HUES48 (cell line): ENCODE measurements at regions not wholly inside any gene's neighbourhood (a gene's known extent, or its start where the extent isn't known, plus 50 kb on each side); places are given as distances from the start of the nearest gene placed in this dataset.

Experiments used
- H3K27ac ChIP-seq: one replicate; pipeline ENCODE4 v1.7.0; 2013; ENCODE audit warnings: low read depth, low read length, inconsistent platforms
- H3K27me3 ChIP-seq: 2 replicates; pipeline ENCODE4 v1.6.1; 2013; ENCODE audit warnings: mild to moderate bottlenecking, low read length; ENCODE audit not compliant: control insufficient read depth, insufficient read depth
- H3K36me3 ChIP-seq: 2 replicates; pipeline ENCODE4 v1.6.1; 2013; ENCODE audit warnings: low read length; ENCODE audit not compliant: control insufficient read depth, insufficient read depth
- H3K4me1 ChIP-seq: 2 replicates; pipeline ENCODE4 v1.6.1; 2013; ENCODE audit warnings: mild to moderate bottlenecking, low read length; ENCODE audit not compliant: control insufficient read depth, insufficient read depth
- H3K4me3 ChIP-seq: 2 replicates; pipeline ENCODE4 v1.5.1; 2013; ENCODE audit warnings: mild to moderate bottlenecking, low read depth, low read length
- H3K9ac ChIP-seq: 2 replicates; pipeline ENCODE4 v1.6.1; 2013; ENCODE audit warnings: mild to moderate bottlenecking, low read depth, low read length, moderate library complexity
- H3K9me3 ChIP-seq: 2 replicates; pipeline ENCODE4 v1.6.1; 2013; ENCODE audit warnings: low read length; ENCODE audit not compliant: control insufficient read depth, insufficient read depth

DNA sequence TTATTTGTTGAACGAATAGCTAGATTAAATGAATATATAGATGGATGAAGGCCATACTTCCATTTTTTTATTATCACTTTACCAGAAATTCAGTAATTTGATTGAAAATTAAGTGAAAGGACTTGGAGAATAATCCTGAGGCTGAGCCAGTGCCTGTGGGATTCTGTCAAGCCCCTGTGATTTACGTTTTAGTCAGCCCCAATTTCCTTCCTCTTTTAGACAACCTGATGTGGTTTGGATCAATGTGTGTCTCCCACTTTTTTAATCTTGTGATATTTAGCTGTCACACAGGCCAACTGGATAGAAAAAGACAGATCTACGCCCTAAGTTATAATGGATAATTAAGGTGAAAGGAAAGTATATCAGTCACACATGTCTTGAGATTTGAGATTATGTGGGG, 188.8 kb downstream of the EDN1 start:
- Histone ChIP-seq H3K36me3 (no peaks in the 10 kb centered on the region), H3K27ac (no peak overlapping the region), H3K9ac (no peak overlapping the region), H3K4me1 (peaks cover 4% of the 10 kb centered on the region; the same call in 1 of the 2 replicates), H3K27me3 (no peaks in the 10 kb centered on the region), H3K4me3 (no peak overlapping the region), H3K9me3 (no peaks in the 10 kb centered on the region)

DNA sequence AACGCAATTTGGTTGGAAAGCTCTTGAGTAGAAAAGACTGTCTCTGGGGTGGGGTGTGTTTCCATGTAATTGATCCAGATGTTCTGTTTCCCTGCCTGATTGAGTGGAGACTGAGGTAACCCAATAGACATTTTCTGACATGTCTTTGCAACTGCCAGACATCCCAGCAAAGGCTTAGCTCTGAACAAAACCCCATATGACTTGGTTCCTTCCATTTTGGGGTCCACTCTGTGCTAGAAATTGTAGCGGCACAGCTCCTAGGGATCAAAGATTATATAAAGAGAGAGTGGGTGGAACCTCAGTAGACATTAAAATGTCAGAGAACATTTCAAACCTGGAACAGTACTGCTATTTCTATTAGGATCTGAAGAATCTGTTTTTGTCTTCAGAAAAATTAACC, 189.3 kb downstream of the EDN1 start:
- no peak overlapping the region for H3K27ac ChIP-seq
- no peaks in the 10 kb centered on the region for H3K27me3 ChIP-seq
- no peak overlapping the region for H3K9ac ChIP-seq
- no peaks in the 10 kb centered on the region for H3K9me3 ChIP-seq
- H3K4me3 ChIP-seq = no peak overlapping the region
- H3K4me1 ChIP-seq = peaks cover 3% of the 10 kb centered on the region; the same call in 1 of the 2 replicates
- H3K36me3 ChIP-seq = no peaks in the 10 kb centered on the region

DNA sequence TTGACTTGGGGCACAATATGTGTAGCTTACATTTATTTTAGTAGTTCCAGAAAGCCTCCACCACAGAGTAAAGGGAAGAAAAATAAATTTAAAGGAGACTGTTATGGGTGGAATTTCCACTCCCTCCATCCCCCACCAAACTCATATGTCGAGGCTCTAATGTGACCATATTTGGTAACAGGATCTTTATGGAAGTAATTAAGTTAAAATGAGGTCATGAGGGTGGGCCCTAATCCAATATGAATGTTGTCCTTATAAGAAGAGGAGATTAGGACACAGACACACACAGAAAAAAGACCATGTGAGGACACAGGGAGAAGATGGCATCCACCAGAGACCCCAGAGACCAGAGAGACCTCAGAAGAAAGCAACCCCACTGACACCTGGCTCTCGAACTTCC, 189.7 kb downstream of the EDN1 start:
- Histone ChIP-seq H3K9me3 (no peaks in the 10 kb centered on the region), H3K4me1 (peaks cover 3% of the 10 kb centered on the region; the same call in 1 of the 2 replicates), H3K4me3 (no peak overlapping the region), H3K27ac (no peak overlapping the region), H3K36me3 (no peaks in the 10 kb centered on the region), H3K9ac (no peak overlapping the region), H3K27me3 (no peaks in the 10 kb centered on the region)

DNA sequence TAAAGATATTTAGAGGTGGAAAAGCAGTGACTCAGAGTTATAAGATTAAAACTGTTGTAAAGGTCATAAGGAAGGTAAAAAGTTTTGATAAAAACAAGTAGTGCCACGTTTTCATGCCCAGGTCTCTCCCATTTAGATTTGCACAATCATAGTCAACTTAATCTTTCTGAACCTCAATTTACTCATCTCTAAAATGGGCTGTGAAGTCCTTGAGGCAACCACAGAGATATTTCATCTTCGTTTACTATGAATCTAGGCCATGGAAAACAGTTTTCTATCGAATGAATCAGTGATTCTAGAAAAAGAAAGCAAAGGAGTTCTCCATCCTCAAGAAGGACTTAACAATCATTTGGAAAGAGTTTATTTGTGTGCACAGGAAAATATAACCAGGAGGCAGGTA, 190.2 kb downstream of the EDN1 start:
- Histone ChIP-seq H3K27me3 (no peaks in the 10 kb centered on the region), H3K4me3 (no peak overlapping the region), H3K9me3 (no peaks in the 10 kb centered on the region), H3K4me1 (peaks cover 3% of the 10 kb centered on the region; the same call in 1 of the 2 replicates), H3K36me3 (no peaks in the 10 kb centered on the region), H3K9ac (no peak overlapping the region), H3K27ac (no peak overlapping the region)

DNA sequence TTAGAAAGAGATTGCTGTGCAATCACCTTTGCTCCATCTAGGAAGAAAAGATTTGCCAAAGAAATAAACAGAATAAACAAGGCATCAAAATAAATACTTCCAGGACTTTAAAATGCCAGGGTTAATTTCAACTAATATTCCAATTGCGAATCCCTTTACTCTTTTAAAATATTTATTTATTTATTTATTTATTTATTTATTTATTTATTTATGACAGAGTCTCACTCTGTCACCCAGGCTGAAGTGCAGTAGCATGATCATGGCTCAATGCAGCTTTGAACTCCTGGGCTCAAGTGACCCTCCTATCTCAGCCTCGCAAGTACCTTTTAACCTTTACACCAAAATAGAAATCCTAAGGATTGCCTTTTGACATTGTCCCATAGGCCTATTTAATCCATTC, 191.1 kb downstream of the EDN1 start:
- Histone ChIP-seq H3K9me3 (no peaks in the 10 kb centered on the region), H3K9ac (no peak overlapping the region), H3K4me3 (no peak overlapping the region), H3K27ac (no peak overlapping the region), H3K4me1 (peaks cover 3% of the 10 kb centered on the region; the same call in 1 of the 2 replicates), H3K27me3 (no peaks in the 10 kb centered on the region), H3K36me3 (no peaks in the 10 kb centered on the region)

DNA sequence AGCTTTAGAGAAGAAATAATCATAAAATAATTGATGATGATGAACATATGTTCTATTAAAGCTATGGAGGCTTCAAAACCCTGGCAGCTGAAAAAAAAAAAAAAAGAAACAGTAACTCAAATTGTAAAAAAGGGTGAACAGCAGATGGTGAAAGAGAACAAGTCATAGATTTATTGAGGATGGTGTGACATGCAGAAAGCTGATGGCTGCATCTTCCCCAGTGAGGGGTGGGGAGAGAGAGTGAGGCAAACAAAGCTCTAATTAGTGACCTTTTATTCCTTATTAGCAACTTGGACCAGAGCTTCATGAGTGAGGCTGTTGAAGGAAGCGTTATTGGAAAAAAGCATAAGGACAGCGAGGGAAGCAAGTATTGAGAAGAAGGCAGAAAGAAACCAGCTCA, 191.7 kb downstream of the EDN1 start:
- no peaks in the 10 kb centered on the region for H3K36me3 ChIP-seq
- H3K4me1 ChIP-seq = peaks cover 3% of the 10 kb centered on the region; the same call in 1 of the 2 replicates
- no peak overlapping the region for H3K9ac ChIP-seq
- no peak overlapping the region for H3K27ac ChIP-seq
- H3K4me3 ChIP-seq = no peak overlapping the region
- H3K9me3 ChIP-seq = no peaks in the 10 kb centered on the region
- no peaks in the 10 kb centered on the region for H3K27me3 ChIP-seq

DNA sequence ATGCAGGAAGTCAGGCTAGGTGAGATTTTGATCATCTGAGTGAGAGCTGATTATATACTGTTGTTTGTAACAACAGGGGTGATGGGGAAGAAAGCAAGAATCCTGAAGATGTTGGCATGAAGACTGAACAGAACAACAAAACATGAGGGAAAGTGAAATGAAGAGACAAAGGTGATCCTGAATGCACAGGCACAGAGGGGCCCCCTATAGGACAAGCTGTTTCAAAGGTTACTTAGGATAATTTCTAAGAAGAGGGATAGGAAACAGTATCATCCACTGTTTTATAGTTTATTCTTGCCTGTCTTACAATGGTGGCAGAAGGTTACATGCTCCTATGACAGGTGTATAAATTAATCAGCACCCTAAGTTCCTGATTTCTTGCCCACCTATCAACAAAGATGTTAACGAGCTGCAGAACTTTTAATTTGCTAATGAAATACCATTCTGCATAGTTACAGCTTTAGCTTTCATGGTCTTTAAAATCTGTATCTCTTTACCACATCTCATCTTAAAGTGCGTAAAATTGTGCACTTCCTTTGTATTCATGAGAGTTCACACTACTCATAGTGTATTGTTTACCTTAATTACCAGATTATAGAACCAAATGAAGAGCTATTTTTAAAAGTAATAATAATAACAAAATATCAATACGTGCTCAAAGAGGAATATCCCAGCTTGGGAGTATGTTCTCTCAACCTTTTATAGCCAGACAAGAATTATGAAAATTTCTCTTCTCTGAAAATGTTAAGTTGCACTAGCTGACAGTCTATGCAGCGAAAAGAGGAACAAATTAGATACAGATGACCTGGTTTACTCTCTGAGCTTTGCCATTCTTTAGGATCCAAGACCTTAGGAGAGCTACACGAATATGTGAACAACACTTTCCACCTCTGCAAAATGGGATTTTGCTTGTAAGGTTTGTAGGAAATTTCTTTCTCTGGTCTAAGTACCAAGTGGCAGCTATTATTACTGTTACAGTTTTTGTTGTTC, 192.5 kb downstream of the EDN1 start:
- Histone ChIP-seq H3K9ac (no peak overlapping the region), H3K9me3 (no peaks in the 10 kb centered on the region), H3K27ac (no peak overlapping the region), H3K36me3 (no peaks in the 10 kb centered on the region), H3K4me3 (no peak overlapping the region), H3K27me3 (no peaks in the 10 kb centered on the region), H3K4me1 (peaks cover 3% of the 10 kb centered on the region; the same call in 1 of the 2 replicates)

DNA sequence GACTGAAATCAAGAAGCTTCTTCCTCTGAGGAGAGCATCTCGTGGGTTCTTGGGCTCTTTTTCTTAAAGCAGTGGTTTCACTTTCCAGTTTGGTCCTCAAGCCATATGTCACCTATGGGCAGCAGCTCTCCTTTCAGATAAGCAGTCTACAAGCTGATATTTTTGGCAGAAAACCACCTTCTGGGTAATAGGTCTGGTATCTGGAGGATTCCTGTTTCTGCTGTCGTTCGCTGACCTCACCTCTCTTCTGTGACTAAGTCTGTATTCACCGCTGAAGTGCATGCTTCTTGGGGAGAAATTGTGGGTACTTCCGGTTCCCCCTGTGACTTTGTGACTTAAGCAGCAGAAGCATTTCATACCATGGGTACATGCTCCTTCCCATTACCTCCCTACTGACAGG, 193.6 kb downstream of the EDN1 start:
- Histone ChIP-seq H3K36me3 (no peaks in the 10 kb centered on the region), H3K4me1 (peaks cover 3% of the 10 kb centered on the region; the same call in 1 of the 2 replicates), H3K9ac (no peak overlapping the region), H3K27me3 (no peaks in the 10 kb centered on the region), H3K9me3 (no peaks in the 10 kb centered on the region), H3K4me3 (no peak overlapping the region), H3K27ac (no peak overlapping the region)

DNA sequence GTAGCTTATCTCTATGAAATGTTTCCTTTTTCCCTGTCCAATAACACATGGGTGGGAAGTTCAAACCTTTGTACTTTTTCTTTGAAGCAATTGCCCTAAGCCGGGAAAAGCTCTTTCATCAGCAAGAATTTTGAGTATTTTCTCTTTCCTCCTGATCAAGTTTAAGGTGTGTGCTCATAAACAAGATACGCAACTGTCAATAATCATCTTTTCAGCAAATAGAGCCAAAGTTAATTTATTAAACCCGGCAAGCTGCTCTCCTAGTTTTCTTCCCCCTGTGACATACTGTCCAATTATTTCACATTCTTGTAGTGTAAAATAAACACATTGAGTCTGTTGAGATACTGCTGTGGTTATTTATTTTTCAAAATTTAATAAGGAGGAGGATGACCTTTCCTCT, 194.4 kb downstream of the EDN1 start:
- Histone ChIP-seq H3K36me3 (no peaks in the 10 kb centered on the region), H3K27me3 (no peaks in the 10 kb centered on the region), H3K9me3 (no peaks in the 10 kb centered on the region), H3K4me1 (peaks cover 3% of the 10 kb centered on the region; the same call in 1 of the 2 replicates), H3K4me3 (no peak overlapping the region), H3K9ac (no peak overlapping the region), H3K27ac (no peak overlapping the region)

DNA sequence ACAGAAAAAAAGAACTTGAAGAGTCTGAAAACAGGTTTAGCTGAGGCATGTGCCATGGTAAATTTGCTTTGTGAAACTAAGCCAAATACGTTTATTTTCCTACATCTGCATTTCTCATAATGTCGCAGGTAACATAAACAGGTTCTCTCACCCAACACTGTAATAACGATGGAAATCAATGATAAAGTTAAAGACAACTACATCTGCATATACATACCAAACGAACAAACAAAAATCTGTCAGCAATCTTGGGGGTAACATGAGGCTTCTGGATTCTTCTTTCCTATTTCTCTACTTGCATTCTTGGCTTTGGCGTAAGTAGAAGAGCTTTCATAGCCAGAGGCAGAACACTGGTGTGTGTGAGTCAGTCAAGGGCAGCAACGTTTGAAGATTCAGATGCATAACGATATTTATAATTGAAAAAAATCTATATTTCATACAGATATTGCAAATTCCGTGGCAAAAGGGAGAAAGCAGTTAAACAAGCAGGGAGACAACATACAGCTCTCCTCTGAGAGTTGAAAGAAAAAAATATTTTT, 195.1 kb downstream of the EDN1 start:
- H3K9me3 ChIP-seq = no peaks in the 10 kb centered on the region
- no peak overlapping the region for H3K27ac ChIP-seq
- peaks cover 3% of the 10 kb centered on the region; the same call in 1 of the 2 replicates for H3K4me1 ChIP-seq
- H3K36me3 ChIP-seq = no peaks in the 10 kb centered on the region
- no peak overlapping the region for H3K4me3 ChIP-seq
- no peaks in the 10 kb centered on the region for H3K27me3 ChIP-seq
- H3K9ac ChIP-seq = no peak overlapping the region

DNA sequence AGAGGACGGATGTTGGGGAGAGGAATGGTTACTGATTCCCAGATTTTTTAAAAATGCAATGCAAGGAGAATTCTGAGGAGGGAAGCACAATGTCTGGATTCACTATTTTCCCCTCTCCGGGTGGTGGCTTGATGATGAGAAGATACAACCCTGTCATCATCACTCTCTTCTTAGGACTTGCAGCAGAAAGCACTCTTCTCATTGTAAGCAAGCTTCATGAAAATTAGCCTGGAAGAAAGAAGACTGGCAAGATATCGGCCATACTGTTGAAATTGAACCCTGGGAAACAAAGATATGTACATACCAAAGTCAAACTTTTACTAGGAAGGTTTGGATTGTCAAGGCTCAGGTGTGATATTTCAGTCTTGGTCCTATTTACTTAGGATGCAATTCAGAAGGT, 195.7 kb downstream of the EDN1 start:
- no peaks in the 10 kb centered on the region for H3K9me3 ChIP-seq
- no peak overlapping the region for H3K9ac ChIP-seq
- no peak overlapping the region for H3K27ac ChIP-seq
- H3K36me3 ChIP-seq = no peaks in the 10 kb centered on the region
- no peaks in the 10 kb centered on the region for H3K27me3 ChIP-seq
- no peak overlapping the region for H3K4me3 ChIP-seq
- peaks cover 3% of the 10 kb centered on the region; the same call in 1 of the 2 replicates for H3K4me1 ChIP-seq
